SK-N-SH (cell line): ENCODE measurements at regions not wholly inside any gene's neighbourhood (a gene's known extent, or its start where the extent isn't known, plus 50 kb on each side); places are given as distances from the start of the nearest gene placed in this dataset.

ENCODE experiments used
- CTCF ChIA-PET: fragments of 300-600, 350-600 bp; formaldehyde crosslinking; extraction: SDS; loops from one replicate; lab custom pipeline; 2021; lab: Yijun Ruan, JAX
- POLR2A ChIA-PET: fragments of 350-600 bp; sonication (Branson Sonifier 250); formaldehyde crosslinking; extraction: SDS; loops from one replicate; lab custom pipeline; 2020; ENCODE audit warnings: antibody characterized with exemption, inconsistent platforms; lab: Yijun Ruan, JAX
- DNase-seq: peaks from one replicate; pipeline ENCODE4 v3.0.0; 2012
- H2AFZ ChIP-seq: fragments of 200-600 bp; sonication (generic); 2 replicates; pipeline ENCODE4 v1.8.1; 2016; ENCODE audit warnings: antibody characterized with exemption, mild to moderate bottlenecking, low read depth
- H3F3A ChIP-seq: fragments of 200-600 bp; sonication (generic); replicated peaks from 2 replicates; pipeline ENCODE3; 2016; ENCODE audit warnings: antibody characterized with exemption, mild to moderate bottlenecking; ENCODE audit not compliant: insufficient read depth
- H3K27ac ChIP-seq, 2 experiments: fragments of 200-500 bp in 1 of 2; fragments of 200-600 bp in 1 of 2; sonication (Bioruptor generic) in 1 of 2; sonication (generic), shearing (Covaris generic) in 1 of 2; 2 replicates each; pipeline versions ENCODE4 v1.5.1 to v1.6.1; 2014 to 2016; ENCODE audit warnings: low read depth in 2 of 2, inconsistent platforms in 1 of 2, low read length in 1 of 2, mild to moderate bottlenecking in 1 of 2, mixed read lengths in 1 of 2
- H3K27me3 ChIP-seq: fragments of 200-600 bp; sonication (generic), shearing (Covaris generic); 2 replicates; pipeline ENCODE4 v1.6.1; 2016; ENCODE audit warnings: mixed run types; ENCODE audit not compliant: insufficient read depth
- H3K36me3 ChIP-seq, 2 experiments: fragments of 200-500 bp in 1 of 2; fragments of 200-600 bp in 1 of 2; sonication (Bioruptor generic) in 1 of 2; sonication (generic) in 1 of 2; replicated peaks in 1 of 2; 2 replicates each; pipeline versions ENCODE3 to v1.5.1; 2014 to 2016; ENCODE audit warnings: low read length in 1 of 2, mild to moderate bottlenecking in 1 of 2; ENCODE audit not compliant: insufficient read depth in 2 of 2, control insufficient read depth in 1 of 2
- H3K4me1 ChIP-seq, 2 experiments: fragments of 200-500 bp in 1 of 2; fragments of 200-600 bp in 1 of 2; sonication (Bioruptor generic) in 1 of 2; sonication (generic), shearing (Covaris generic) in 1 of 2; 2 replicates each; pipeline versions ENCODE4 v1.5.1 to v1.6.1; 2014 to 2016; ENCODE audit warnings: low read depth in 1 of 2, low read length in 1 of 2, mixed run types in 1 of 2; ENCODE audit not compliant: insufficient read depth in 2 of 2, control insufficient read depth in 1 of 2
- H3K4me2 ChIP-seq: fragments of 200-600 bp; sonication (generic), shearing (Covaris generic); 2 replicates; pipeline ENCODE4 v1.6.1; 2017; ENCODE audit warnings: mixed run types
- H3K4me3 ChIP-seq, 2 experiments: fragments of 200-500 bp in 1 of 2; fragments of 200-600 bp in 1 of 2; sonication (Bioruptor generic) in 1 of 2; sonication (generic), shearing (Covaris generic) in 1 of 2; 2 replicates each; pipeline versions ENCODE4 v1.5.1 to v1.8.1; 2014 to 2016; ENCODE audit warnings: low read depth in 2 of 2, inconsistent platforms in 1 of 2, low read length in 1 of 2, mild to moderate bottlenecking in 1 of 2, mixed read lengths in 1 of 2, moderate library complexity in 1 of 2
- H3K79me2 ChIP-seq: fragments of 200-600 bp; sonication (generic); 2 replicates; pipeline ENCODE4 v1.8.1; 2017; ENCODE audit warnings: mild to moderate bottlenecking; ENCODE audit not compliant: insufficient read depth
- H3K9ac ChIP-seq: fragments of 200-600 bp; sonication (generic); 2 replicates; pipeline ENCODE4 v1.6.1; 2017; ENCODE audit warnings: mixed run types
- H3K9me2 ChIP-seq: fragments of 200-600 bp; sonication (generic); 2 replicates; pipeline ENCODE4 v1.6.1; 2017; ENCODE audit warnings: mixed run types
- H3K9me3 ChIP-seq: fragments of 200-600 bp; sonication (generic); 2 replicates; pipeline ENCODE4 v1.6.1; 2017; ENCODE audit warnings: mixed run types, mild to moderate bottlenecking, moderate library complexity
- H4K20me1 ChIP-seq: fragments of 200-600 bp; sonication (generic); 2 replicates; pipeline ENCODE4 v1.6.1; 2017; ENCODE audit warnings: mild to moderate bottlenecking, mixed run types; ENCODE audit not compliant: insufficient read depth
- CTCF ChIP-seq: fragments of 200-600 bp; sonication (generic); IDR thresholded peaks from 2 replicates; pipeline ENCODE4 v1.6.1; 2017; ENCODE audit warnings: antibody characterized with exemption, mild to moderate bottlenecking, moderate library complexity
- EZH2phosphoT487 ChIP-seq: fragments of 200-600 bp; sonication (generic); IDR thresholded peaks from 2 replicates; pipeline ENCODE4 v1.6.1; 2017; ENCODE audit warnings: low read depth, mixed run types, mild to moderate bottlenecking, antibody characterized with exemption, moderate library complexity, borderline replicate concordance
- FOXJ3 ChIP-seq: sonication (generic); formaldehyde crosslinking; IDR thresholded peaks from 2 replicates; pipeline ENCODE4 v1.5.1; 2020; ENCODE audit warnings: mild to moderate bottlenecking, missing genetic modification reagents
- FOXM1 ChIP-seq: IDR thresholded peaks from 2 replicates; pipeline ENCODE4 v1.4.0; 2012; ENCODE audit warnings: low read depth, mild to moderate bottlenecking
- GATA2 ChIP-seq: sonication (generic); formaldehyde crosslinking; IDR thresholded peaks from 2 replicates; pipeline ENCODE4 v1.5.0; 2020; ENCODE audit warnings: mild to moderate bottlenecking, missing genetic modification reagents
- JUND ChIP-seq: IDR thresholded peaks from 2 replicates; pipeline ENCODE4 v1.4.0; 2012
- MEF2A ChIP-seq: IDR thresholded peaks from 2 replicates; pipeline ENCODE4 v1.4.0; 2012; ENCODE audit warnings: low read depth, borderline replicate concordance
- NRF1 ChIP-seq: IDR thresholded peaks from 2 replicates; pipeline ENCODE4 v1.6.1; 2012; ENCODE audit warnings: low read depth, mild to moderate bottlenecking, low read length
- POLR2AphosphoS5 ChIP-seq: IDR thresholded peaks from 2 replicates; pipeline ENCODE4 v1.6.1; 2012; ENCODE audit warnings: low read depth, low read length
- RAD21 ChIP-seq: IDR thresholded peaks from 2 replicates; pipeline ENCODE4 v1.6.1; 2012; ENCODE audit warnings: mild to moderate bottlenecking, low read length
- SIN3A ChIP-seq: IDR thresholded peaks from 2 replicates; pipeline ENCODE4 v1.6.1; 2012; ENCODE audit warnings: low read depth, mild to moderate bottlenecking, low read length, moderate library complexity, borderline replicate concordance
- SMC3 ChIP-seq: IDR thresholded peaks from 2 replicates; pipeline ENCODE4 v1.6.1; 2012; ENCODE audit warnings: low read depth, low read length, improper control_type of control experiment
- TCF12 ChIP-seq: IDR thresholded peaks from 2 replicates; pipeline ENCODE4 v1.4.0; 2012
- TEAD4 ChIP-seq: IDR thresholded peaks from 2 replicates; pipeline ENCODE4 v1.4.0; 2012; ENCODE audit warnings: mild to moderate bottlenecking, borderline replicate concordance; ENCODE audit not compliant: insufficient read depth
- USF1 ChIP-seq: IDR thresholded peaks from 2 replicates; pipeline ENCODE4 v1.4.0; 2012; ENCODE audit warnings: low read depth, borderline replicate concordance
- YY1 ChIP-seq: IDR thresholded peaks from 2 replicates; pipeline ENCODE4 v1.4.0; 2012; ENCODE audit warnings: low read depth, mild to moderate bottlenecking
- WGBS: methylation state at CpG from one replicate; pipeline ENCODE4 v1.1.6; 2017; ENCODE audit warnings: low lambda C conversion rate; 5-methylcytosine and 5-hydroxymethylcytosine counted together
- TF ChIP-seq, protein P1 (sequence below): IDR thresholded peaks from 2 replicates; pipeline ENCODE4; 2012
- TF ChIP-seq, protein P2 (sequence below): IDR thresholded peaks from 2 replicates; pipeline ENCODE4 v1.6.1; 2012; ENCODE audit warnings: mild to moderate bottlenecking, low read depth, low read length, moderate library complexity

DNA sequence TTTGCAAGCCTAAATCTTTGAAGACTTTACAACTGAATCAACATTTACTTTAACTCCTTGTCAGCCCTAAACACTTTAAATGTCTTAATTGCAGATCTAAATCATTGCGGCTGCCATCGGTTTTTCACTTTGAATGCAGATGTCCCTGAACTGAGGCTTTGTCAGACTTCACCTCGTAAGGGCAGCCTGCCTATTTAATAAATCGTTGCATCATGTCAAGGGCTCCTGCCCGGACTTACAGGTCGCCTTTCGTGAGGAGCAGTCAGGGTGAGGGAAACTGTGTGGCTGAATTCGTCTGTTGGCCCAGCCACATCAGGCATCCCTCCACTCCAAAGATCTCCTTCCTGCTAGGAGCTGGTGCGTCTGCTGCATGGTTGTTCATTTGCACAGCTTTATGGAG, 368.2 kb upstream of the NPVF start:
- Histone ChIP-seq H3K9me3 (no peaks in the 10 kb centered on the region; the same call in 1 of the 2 replicates), H3K36me3 (no peaks in the 10 kb centered on the region), H3K27me3 (no peaks in the 10 kb centered on the region), H3K4me3 (no peak overlapping the region), H3K9ac (no peak overlapping the region), H3F3A (no peaks in the 10 kb centered on the region), H3K4me2 (no peak overlapping the region), H3K27ac (peak overlapping the region in 1 of 2 experiments; percentile 28; a peak in 1 of 4 replicates), H3K4me1 (no peaks in the 10 kb centered on the region; a peak in 1 of 4 replicates), H3K9me2 (no peaks in the 10 kb centered on the region), H3K79me2 (no peaks in the 10 kb centered on the region), H2AFZ (no peak overlapping the region), H4K20me1 (no peaks in the 10 kb centered on the region)
- POLR2A ChIA-PET = interaction anchor here (0.6 kb wide), 1 partner anchor 20 kb away, joined by 3 read pairs; no protein-coding TSS in a partner anchor
- no peak for TF ChIP-seq USF1
- no peak for TF ChIP-seq NRF1
- TF ChIP-seq SMC3 = no peak
- TF ChIP-seq TEAD4 = no peak
- TF ChIP-seq YY1 = no peak
- TF ChIP-seq JUND = no peak
- TF ChIP-seq EZH2phosphoT487 = no peak
- TF ChIP-seq RAD21 = no peak
- TF ChIP-seq FOXM1 = no peak
- TF ChIP-seq, protein P1, sequence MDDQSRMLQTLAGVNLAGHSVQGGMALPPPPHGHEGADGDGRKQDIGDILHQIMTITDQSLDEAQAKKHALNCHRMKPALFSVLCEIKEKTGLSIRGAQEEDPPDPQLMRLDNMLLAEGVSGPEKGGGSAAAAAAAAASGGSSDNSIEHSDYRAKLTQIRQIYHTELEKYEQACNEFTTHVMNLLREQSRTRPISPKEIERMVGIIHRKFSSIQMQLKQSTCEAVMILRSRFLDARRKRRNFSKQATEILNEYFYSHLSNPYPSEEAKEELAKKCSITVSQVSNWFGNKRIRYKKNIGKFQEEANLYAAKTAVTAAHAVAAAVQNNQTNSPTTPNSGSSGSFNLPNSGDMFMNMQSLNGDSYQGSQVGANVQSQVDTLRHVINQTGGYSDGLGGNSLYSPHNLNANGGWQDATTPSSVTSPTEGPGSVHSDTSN = no peak
- no peak for TF ChIP-seq TCF12
- TF ChIP-seq CTCF = no peak
- TF ChIP-seq POLR2AphosphoS5 = no peak
- TF ChIP-seq FOXJ3 (CRISPR knock-in tag) = no peak
- no peak for TF ChIP-seq MEF2A
- TF ChIP-seq, protein P2, sequence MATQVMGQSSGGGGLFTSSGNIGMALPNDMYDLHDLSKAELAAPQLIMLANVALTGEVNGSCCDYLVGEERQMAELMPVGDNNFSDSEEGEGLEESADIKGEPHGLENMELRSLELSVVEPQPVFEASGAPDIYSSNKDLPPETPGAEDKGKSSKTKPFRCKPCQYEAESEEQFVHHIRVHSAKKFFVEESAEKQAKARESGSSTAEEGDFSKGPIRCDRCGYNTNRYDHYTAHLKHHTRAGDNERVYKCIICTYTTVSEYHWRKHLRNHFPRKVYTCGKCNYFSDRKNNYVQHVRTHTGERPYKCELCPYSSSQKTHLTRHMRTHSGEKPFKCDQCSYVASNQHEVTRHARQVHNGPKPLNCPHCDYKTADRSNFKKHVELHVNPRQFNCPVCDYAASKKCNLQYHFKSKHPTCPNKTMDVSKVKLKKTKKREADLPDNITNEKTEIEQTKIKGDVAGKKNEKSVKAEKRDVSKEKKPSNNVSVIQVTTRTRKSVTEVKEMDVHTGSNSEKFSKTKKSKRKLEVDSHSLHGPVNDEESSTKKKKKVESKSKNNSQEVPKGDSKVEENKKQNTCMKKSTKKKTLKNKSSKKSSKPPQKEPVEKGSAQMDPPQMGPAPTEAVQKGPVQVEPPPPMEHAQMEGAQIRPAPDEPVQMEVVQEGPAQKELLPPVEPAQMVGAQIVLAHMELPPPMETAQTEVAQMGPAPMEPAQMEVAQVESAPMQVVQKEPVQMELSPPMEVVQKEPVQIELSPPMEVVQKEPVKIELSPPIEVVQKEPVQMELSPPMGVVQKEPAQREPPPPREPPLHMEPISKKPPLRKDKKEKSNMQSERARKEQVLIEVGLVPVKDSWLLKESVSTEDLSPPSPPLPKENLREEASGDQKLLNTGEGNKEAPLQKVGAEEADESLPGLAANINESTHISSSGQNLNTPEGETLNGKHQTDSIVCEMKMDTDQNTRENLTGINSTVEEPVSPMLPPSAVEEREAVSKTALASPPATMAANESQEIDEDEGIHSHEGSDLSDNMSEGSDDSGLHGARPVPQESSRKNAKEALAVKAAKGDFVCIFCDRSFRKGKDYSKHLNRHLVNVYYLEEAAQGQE = no peak
- TF ChIP-seq GATA2 = no peak
- TF ChIP-seq SIN3A = no peak
- no peak for DNase-seq
- WGBS = 23% methylated on average over 9 of the region's 9 CpGs
- CTCF ChIA-PET = interaction anchor here (1.1 kb wide), 2 partner anchors 41 to 255 kb away, joined by 3 read pairs; no protein-coding TSS in a partner anchor
